HepG2 (cell line): ENCODE measurements at regions not wholly inside any gene's neighbourhood (a gene's known extent, or its start where the extent isn't known, plus 50 kb on each side); places are given as distances from the start of the nearest gene placed in this dataset.

Experiments
- EHMT2 ChIP-seq: fragments of 200-600 bp; sonication (generic); IDR thresholded peaks from 2 replicates; pipeline ENCODE4 v1.7.0; 2017; ENCODE audit warnings: antibody characterized with exemption, low read depth, low read length, borderline replicate concordance
- FOSL1 ChIP-seq: sonication (generic); formaldehyde crosslinking; IDR thresholded peaks from 2 replicates; pipeline ENCODE4 v1.9.0; 2021; ENCODE audit warnings: missing genetic modification reagents, borderline replicate concordance
- KLF13 ChIP-seq: sonication (generic); formaldehyde crosslinking; IDR thresholded peaks from 2 replicates; pipeline ENCODE4 v1.4.0; 2020; ENCODE audit warnings: mild to moderate bottlenecking, missing genetic modification reagents
- NFYB ChIP-seq: sonication (generic); formaldehyde crosslinking; IDR thresholded peaks from 2 replicates; pipeline ENCODE4 v1.4.0; 2020; ENCODE audit warnings: missing genetic modification reagents
- POLR2AphosphoS5 ChIP-seq: IDR thresholded peaks from 2 replicates; pipeline ENCODE4 v1.6.1; 2012; ENCODE audit warnings: low read depth, low read length
- ZNF44 ChIP-seq: sonication (generic); formaldehyde crosslinking; IDR thresholded peaks from 2 replicates; pipeline ENCODE4 v1.5.1; 2020; ENCODE audit warnings: mild to moderate bottlenecking, missing genetic modification reagents
- ZNF589 ChIP-seq: sonication (generic); formaldehyde crosslinking; conservative IDR thresholded peaks from 2 replicates; pipeline ENCODE4 v1.8.0; 2022; ENCODE audit warnings: mild to moderate bottlenecking, moderate library complexity, missing genetic modification reagents

GRCh38 chr15:29526802-29527201 is 257.2 kb upstream of the NSMCE3 start:
- TF ChIP-seq POLR2AphosphoS5 (no peak), ZNF44 (CRISPR knock-in tag) (no peak), NFYB (CRISPR knock-in tag) (no peak), FOSL1 (CRISPR knock-in tag) (no peak), EHMT2 (no peak), ZNF589 (CRISPR knock-in tag) (no peak), KLF13 (CRISPR knock-in tag) (no peak)
